ENCODE measurements at regions not wholly inside any gene's neighbourhood (a gene's known extent, or its start where the extent isn't known, plus 50 kb on each side); places are given as distances from the start of the nearest gene placed in this dataset.
A peak's percentile ranks its signal among the peaks of the same experiment; 100 is the strongest.

DNA sequence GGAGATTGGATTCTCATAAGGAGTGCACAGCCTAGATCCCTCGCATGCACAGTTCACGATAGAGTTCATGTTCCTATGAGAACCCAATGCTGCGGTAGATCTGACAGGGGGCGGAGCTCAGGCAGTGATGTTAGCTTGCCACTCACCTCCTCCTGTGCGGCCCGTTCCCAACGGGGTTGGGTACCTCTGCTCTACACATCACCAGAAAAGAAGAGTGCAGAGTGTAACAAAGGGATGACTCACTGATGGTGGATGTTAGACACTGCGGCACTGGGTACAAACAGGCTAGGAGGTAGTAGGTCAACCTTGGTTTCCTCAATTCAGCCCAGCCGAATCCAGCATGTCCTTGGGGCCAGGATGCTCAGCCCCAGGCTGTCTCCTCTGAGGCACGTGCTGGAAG is 66.8 kb upstream of the CHST15 start:
- Histone ChIP-seq H3K36me3 (no peaks in the 10 kb centered on the region), H3K27ac (no peak overlapping the region), H3K4me3 (no peak overlapping the region), H3K4me1 (no peaks in the 10 kb centered on the region), H3K9me3 (no peaks in the 10 kb centered on the region), H3K27me3 (peaks cover 20% of the 10 kb centered on the region)
- 70% methylated on average over 10 of the region's 10 CpGs for WGBS
- no peak for TF ChIP-seq POLR2A (IDR thresholded peaks at IDR 0.05)
- TF ChIP-seq EP300 (IDR thresholded peaks at IDR 0.05), result no peak
- TF ChIP-seq POLR2AphosphoS5 (IDR thresholded peaks at IDR 0.05), result no peak
- TF ChIP-seq, protein P1, sequence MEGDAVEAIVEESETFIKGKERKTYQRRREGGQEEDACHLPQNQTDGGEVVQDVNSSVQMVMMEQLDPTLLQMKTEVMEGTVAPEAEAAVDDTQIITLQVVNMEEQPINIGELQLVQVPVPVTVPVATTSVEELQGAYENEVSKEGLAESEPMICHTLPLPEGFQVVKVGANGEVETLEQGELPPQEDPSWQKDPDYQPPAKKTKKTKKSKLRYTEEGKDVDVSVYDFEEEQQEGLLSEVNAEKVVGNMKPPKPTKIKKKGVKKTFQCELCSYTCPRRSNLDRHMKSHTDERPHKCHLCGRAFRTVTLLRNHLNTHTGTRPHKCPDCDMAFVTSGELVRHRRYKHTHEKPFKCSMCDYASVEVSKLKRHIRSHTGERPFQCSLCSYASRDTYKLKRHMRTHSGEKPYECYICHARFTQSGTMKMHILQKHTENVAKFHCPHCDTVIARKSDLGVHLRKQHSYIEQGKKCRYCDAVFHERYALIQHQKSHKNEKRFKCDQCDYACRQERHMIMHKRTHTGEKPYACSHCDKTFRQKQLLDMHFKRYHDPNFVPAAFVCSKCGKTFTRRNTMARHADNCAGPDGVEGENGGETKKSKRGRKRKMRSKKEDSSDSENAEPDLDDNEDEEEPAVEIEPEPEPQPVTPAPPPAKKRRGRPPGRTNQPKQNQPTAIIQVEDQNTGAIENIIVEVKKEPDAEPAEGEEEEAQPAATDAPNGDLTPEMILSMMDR (IDR thresholded peaks at IDR 0.05), result no peak
- no peak for DNase-seq (ENCODE audit: low spot score in 2 of 2)

DNA sequence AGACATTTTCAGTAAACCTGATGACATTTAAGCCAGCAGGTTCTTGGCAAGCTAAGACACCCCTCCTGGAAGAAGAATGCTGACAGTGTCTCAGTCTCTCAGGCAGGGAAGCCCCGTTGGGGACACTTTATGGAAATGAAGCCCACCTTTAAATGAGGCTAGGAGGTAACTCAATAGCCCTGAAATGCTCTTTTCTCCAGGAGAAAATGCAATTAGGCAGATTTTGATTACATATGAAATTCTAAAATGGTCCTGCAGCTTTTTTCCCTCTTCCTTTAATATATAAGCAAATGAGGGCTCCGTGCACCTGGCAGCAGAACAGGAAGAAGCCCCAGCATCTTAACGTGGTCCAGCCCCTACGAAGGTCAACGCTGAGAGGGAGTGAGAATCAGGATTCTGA is 65.8 kb upstream of the CHST15 start:
- H3K27me3 ChIP-seq, result peaks cover 20% of the 10 kb centered on the region
- H3K36me3 ChIP-seq, result no peaks in the 10 kb centered on the region
- H3K27ac ChIP-seq, result no peak overlapping the region
- WGBS, result 74% methylated on average over 5 of the region's 5 CpGs
- no peak for DNase-seq (ENCODE audit: low spot score in 2 of 2)
- no peak overlapping the region for H3K4me3 ChIP-seq
- no peaks in the 10 kb centered on the region for H3K9me3 ChIP-seq
- TF ChIP-seq POLR2AphosphoS5 (IDR thresholded peaks at IDR 0.05), result no peak
- TF ChIP-seq, protein P1 (IDR thresholded peaks at IDR 0.05), result no peak
- TF ChIP-seq POLR2A (IDR thresholded peaks at IDR 0.05), result no peak
- no peak for TF ChIP-seq EP300 (IDR thresholded peaks at IDR 0.05)
- no peaks in the 10 kb centered on the region for H3K4me1 ChIP-seq

DNA sequence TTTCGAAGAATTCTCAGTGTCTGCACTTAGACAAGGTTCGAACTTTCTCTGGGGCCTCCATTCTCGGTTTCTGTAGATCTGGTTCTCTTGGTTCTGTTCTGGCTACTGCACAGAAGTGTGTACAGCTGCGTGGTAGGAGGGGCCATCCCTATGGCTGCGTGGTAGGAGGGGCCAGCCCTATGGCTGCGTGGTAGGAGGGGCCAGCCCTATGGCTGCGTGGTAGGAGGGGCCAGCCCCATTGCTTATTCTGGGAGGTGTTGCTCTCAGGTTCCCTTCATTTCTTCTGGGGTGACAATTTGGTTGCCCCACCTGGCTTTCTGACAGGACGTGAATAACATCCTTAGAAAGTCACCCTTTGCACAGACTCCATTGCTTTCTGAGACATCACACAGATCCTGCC is 65.2 kb upstream of the CHST15 start:
- H3K4me3 ChIP-seq, result no peak overlapping the region
- no peak for DNase-seq (ENCODE audit: low spot score in 2 of 2)
- WGBS, result 92% methylated on average over 8 of the region's 8 CpGs
- H3K27me3 ChIP-seq, result peaks cover 20% of the 10 kb centered on the region
- H3K36me3 ChIP-seq, result no peaks in the 10 kb centered on the region
- peaks cover under 1% of the 10 kb centered on the region for H3K4me1 ChIP-seq
- no peak overlapping the region for H3K27ac ChIP-seq
- TF ChIP-seq POLR2A (IDR thresholded peaks at IDR 0.05), result no peak
- TF ChIP-seq POLR2AphosphoS5 (IDR thresholded peaks at IDR 0.05), result no peak
- TF ChIP-seq EP300 (IDR thresholded peaks at IDR 0.05), result no peak
- TF ChIP-seq, protein P1 (IDR thresholded peaks at IDR 0.05), result no peak
- H3K9me3 ChIP-seq, result no peaks in the 10 kb centered on the region

DNA sequence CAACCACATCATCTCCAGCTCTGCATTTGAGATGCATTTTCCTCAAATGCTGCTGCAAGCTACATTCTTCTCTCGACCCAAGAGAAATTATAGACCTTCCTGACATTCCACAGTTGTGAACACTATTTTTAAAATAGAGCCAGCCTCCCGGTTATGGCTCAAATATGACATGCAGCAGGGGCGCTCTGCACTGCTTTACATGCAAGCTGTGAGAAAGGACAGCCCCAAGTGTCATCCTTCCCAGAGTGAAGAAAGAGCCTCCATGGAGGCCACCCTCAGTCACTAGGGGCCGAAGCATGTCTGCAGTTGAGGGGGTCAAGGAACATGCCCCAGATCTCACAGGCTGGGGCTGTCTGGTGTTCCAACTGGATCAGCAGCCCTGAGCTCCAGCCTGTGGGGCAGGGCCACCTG is 63.9 kb upstream of the CHST15 start:
- Histone ChIP-seq H3K27ac (no peak overlapping the region), H3K4me1 (peaks cover 13% of the 10 kb centered on the region), H3K9me3 (no peaks in the 10 kb centered on the region), H3K36me3 (no peaks in the 10 kb centered on the region), H3K27me3 (peaks cover 19% of the 10 kb centered on the region), H3K4me3 (no peak overlapping the region)
- DNase-seq (ENCODE audit: low spot score in 2 of 2), result no peak
- 73% methylated on average over 3 of the region's 4 CpGs for WGBS
- TF ChIP-seq, protein P1 (IDR thresholded peaks at IDR 0.05), result no peak
- TF ChIP-seq EP300 (IDR thresholded peaks at IDR 0.05) (no peak), POLR2AphosphoS5 (IDR thresholded peaks at IDR 0.05) (no peak), POLR2A (IDR thresholded peaks at IDR 0.05) (no peak)

DNA sequence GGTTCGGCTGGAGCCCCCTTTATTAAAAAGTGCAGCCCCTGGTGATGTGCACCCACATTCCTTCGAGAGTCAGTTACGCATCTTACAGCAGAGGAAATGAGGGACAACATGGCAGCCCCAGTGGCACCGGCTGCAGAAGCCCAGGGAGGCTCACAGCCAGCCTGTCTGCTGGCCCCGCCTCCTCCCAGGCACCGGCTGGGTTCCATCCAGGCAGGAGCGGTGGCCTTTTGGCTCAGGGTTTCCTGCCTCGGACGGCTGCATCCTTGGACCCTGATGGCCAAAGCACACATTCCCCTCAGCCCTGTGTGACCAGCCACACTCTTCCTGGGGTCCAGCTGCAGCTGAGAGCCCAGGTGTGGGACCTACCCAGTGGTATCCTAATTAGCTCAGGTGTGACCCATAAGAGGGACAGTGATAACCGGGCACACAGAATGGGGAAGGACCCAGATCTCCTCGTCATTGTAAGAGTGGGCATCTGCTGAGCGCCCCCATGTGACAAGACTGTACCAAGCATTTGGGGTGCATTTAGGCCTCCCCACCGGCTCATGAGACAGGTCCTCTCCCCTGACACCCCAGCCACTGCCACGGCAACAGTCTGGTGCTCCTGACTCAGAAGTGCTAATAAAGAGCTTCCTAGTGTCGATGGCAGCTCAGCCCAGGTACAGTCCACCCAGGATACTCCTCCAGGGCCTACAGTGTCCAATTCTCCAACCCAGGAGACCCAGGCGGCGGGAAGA is 63.3 kb upstream of the CHST15 start:
- peaks cover 14% of the 10 kb centered on the region for H3K27me3 ChIP-seq
- no peak for TF ChIP-seq EP300 (IDR thresholded peaks at IDR 0.05)
- H3K27ac ChIP-seq, result no peak overlapping the region
- H3K4me3 ChIP-seq, result no peak overlapping the region
- no peaks in the 10 kb centered on the region for H3K36me3 ChIP-seq
- H3K4me1 ChIP-seq, result peaks cover 19% of the 10 kb centered on the region
- H3K9me3 ChIP-seq, result no peaks in the 10 kb centered on the region
- DNase-seq (ENCODE audit: low spot score in 2 of 2), result peak in 1 of 2 donors; percentile 46
- WGBS, result 73% methylated on average over 15 of the region's 17 CpGs

Data from suprapubic skin (tissue), 4 donors.